ENCODE measurements at regions not wholly inside any gene's neighbourhood (a gene's known extent, or its start where the extent isn't known, plus 50 kb on each side); places are given as distances from the start of the nearest gene placed in this dataset.
"Not testable (repeated sequence)": the region's sequence is repeated elsewhere in the genome, so short reads cannot be mapped to it uniquely, and the experiment has no call there.

DNA sequence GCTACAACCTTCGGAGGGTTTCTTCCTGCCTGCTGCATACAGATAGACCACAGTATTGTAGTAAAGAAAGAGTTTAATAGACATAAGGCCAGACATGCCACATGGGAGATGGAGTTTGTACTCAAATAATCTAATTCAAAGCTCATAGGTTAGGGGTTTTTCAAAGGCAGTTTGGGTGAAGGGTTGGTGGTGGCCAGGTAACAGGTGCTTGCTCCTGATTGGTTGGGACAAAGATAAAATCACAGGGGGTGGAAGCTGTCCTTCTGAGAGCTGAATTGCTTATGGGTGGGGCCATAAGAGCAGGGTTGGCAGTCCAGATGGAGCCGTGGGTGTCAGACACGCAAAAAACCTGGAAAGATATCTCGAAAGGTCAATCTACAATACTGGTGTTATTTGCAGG lies 92.3 kb upstream of the ETV3 start:
- no peak for DNase-seq (ENCODE audit: low spot score)

DNA sequence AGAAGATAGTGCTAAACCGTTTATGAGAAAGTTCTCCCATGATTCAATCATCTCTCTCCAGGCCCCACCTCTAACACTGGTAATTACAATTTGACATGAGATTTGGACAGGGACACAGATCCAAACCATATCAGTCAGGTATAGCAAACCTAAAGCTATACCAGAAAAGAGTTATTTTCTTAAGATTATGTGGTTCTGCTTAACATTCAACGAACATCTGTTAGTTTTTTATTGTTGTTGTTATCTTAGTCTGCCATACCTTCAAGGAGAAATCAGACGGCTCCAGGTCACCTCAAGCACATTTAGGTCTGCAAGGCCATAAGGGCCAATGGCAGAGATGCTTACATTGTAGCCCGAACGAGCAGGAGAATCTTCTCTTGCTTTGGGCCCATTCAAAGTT lies 89.5 kb upstream of the ETV3 start:
- no peak for DNase-seq (ENCODE audit: low spot score)

DNA sequence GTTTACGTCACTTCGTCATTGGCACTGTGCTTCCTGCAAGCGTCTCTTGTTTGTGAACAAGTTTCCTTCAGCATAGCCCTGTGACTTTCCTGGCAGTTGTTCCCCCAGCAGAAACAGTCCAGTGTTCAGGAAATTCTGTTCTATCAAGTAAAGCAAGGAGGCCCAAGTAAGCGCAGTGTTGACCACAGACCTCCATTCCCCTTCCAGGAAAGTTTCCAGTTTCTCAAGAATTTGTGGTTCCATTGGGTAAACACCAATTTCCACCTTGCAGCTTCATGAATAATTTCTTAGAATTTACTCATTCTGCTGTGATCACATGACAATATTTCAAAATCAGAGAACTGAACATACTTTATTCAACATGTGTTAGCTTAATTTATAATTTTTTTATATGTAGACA lies 88.5 kb upstream of the ETV3 start:
- DNase-seq (ENCODE audit: low spot score), result no peak

DNA sequence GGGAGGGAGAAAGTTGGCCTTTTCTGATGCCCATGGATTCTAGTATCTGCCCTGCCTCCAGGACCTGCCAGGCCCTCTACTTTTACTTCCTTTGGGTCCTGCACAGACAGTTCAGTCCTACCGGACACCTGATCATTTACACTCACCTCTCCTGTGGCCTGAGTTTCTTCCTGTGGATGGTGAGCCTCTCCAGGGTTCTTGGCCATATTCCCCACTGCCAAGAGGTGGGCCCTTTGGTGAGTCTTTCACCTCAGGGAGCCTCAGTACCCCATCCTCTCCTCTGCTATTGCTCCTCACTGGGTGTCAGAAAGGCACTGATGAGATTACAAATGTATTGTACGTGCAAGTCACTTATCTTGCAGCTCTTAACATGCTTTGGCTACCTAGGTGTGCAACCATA lies 81.4 kb upstream of the ETV3 start:
- no peak for DNase-seq (ENCODE audit: low spot score)

DNA sequence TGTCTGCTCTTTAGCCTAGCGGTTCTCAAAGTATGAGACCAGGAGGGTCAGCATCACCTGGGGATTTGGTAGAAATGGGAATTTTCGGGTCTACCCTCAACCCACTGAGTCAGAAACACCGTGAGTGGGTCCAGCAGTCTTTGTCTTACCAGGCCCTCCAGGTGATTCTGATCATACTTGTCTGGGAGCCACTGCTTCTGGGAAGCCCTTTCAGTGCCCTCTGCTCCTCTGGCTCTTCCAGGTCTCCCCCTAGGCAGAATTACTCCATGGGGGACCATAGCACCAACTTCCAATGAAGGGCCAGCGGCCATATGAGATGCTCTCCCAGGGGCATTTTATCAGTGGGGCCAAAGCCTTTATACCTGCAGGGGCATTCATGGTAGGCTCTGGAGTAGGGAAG lies 81.0 kb upstream of the ETV3 start:
- no peak for DNase-seq (ENCODE audit: low spot score)

DNA sequence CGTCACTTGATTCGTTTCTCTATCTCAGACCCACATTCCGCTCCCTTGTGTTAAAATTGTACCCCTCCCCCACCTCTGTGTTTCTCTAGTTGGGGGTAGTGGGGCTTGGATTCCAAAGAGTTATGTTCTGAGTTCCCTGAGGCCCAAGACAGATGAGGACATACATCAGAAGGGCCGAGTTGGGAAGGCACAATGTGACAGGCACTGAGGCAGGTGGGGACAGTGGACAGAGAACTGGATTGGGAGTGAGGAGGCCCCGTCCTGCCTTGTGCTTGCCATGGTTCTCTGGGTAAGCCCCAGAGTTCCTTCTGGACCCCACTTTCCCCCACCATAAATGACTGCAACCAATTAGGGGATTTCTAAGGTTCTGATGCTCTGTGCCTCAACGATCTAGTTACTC lies 80.5 kb upstream of the ETV3 start:
- no peak for DNase-seq (ENCODE audit: low spot score)

DNA sequence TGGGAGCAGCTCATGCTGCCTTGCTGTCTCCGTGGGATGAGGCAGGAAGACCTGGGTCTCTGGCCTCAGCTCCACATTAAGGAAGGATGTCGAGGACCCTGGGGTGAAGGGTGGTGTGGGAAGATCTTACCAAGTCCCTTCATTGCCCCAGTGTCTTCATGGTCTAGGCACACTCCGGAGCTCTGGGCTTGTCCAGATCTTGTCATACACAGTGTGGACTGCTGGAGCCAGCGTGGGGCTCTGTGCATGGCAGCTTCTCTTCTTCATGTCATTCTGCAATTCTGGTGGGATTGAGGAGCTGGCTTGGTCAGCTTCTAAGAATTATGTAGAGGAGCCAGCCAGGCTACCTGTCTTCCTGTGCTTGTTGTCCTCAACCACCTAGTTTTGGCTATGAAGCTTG lies 79.3 kb upstream of the ETV3 start:
- DNase-seq (ENCODE audit: low spot score), result no peak

DNA sequence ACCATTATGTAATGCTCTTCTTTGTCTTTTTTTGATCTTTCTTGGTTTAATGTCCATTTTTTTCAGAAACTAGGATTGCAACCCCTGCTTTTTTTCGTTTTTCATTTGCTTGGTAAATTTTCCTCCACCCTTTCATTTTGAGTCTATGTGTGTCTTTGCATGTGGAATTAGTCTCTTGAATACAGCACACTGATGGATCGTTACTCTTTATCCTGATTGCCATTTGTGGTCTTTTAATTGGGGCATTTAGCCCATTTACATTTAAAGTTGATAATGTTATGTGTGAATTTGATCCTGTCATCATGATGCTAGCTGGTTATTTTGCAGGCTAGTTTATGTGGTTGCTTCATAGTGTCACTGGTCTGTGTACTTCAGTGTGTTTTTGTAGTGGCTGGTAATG lies 75.6 kb upstream of the ETV3 start:
- no peak for DNase-seq (ENCODE audit: low spot score)

DNA sequence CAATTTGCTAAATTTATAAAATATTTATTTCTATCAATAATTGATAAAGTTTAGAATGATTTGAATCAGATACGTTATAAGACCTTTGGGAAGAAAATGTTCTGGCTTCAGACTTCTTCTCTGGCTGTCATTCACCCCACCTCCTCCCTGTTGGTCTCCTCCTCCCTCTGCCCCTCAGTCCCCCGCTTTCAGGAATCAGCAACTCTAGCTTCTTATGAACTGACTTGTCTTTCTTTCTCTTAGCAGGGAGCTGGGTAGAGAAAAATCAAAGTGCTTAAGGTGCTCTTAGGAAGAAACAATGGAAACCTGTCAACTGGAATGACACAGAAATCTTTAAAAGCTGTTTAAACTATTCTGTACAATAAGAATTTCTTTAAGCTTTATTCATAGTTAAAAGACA lies 71.3 kb upstream of the ETV3 start:
- no peak for DNase-seq (ENCODE audit: low spot score)

DNA sequence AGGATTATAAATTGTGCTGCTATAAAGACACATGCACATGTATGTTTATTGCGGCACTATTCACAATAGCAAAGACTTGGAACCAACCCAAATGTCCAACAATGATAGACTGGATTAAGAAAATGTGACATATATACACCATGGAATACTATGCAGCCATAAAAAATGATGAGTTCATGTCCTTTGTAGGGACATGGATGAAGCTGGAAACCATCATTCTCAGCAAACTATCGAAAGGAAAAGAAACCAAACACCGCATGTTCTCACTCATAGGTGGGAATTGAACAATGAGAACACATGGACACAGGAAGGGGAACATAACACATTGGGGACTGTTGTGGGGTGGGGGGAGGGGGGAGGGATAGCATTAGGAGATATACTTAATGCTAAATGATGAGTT lies 67.8 kb upstream of the ETV3 start:
- DNase-seq (ENCODE audit: low spot score), result not testable (repeated sequence)

DNA sequence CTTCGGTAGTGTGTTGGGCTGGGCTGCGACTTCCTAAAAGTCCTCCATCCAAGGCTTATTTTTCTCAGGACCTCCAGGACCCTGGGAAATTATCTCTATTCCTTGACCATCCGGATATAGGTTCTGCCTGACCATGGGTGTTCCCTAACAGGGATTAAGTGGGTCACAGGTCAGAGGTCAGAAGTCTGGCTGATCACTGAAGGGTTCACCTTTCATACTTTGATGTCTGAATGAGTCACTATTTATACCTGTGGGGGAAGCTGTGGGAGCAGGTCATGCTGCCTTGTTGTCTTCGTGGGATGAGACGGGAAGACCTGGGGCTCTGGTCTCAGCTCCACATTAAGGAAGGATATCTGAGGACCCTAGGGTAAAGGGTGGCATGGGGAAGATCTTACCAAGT lies 65.0 kb upstream of the ETV3 start:
- no peak for DNase-seq (ENCODE audit: low spot score)

DNA sequence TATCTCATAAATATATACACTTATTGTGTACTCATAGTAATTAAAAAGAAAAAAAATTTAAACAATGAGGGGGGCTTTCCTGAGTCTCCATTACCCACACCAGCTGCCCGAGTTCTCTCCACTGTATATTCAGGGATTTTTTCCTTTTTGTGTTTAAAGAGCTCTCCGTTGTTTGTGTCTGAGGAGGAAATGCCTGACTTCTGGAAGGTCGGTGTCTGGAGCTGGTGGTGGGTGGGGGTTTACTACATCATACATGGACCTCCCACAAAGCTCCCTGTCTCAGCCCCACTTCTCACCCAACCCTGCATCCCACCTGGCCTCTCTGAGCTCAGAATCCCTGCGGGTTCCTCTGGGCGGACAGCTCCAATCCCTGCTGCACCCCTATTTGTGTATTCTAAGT lies 64.1 kb upstream of the ETV3 start:
- no peak for DNase-seq (ENCODE audit: low spot score)

DNA sequence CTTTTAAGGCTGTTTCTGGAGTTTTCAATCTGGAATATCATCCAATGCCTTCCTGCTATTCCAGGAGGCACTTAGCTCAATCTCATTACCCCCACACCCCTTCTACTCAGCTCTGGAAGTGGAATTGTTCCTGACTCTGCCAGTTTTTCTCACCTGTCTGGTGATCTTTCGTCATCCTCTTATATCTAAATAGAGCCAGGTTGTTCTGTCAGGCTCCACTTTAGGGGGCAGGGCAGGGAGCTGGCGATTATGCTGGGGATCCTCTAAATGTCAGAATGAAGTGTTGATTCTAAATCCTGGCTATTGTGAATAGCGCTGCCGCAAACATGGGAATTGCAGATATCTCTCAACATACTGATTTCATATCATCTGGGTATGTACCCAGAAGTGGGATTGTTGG lies 63.6 kb upstream of the ETV3 start:
- no peak for DNase-seq (ENCODE audit: low spot score)

DNA sequence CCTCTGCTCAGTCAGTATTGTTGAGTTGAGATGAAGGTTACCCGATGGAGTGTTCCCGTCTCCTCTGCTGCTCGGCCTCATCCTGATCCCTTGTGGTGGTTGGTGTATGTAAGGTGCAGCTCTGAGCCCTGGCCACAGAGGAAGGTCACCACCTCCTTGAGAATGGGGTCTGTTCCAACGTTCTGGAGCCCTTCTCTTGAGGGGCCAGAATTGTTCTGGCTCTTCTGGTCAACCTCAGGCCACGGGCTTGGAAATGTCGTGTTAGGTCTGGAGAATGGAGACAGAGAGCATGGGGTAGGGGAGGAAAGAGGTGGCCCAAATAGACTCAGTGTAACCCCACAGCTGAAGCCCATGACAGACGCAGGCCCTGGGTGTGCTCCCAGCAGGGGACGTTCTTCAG lies 62.3 kb upstream of the ETV3 start:
- DNase-seq (ENCODE audit: low spot score), result no peak

DNA sequence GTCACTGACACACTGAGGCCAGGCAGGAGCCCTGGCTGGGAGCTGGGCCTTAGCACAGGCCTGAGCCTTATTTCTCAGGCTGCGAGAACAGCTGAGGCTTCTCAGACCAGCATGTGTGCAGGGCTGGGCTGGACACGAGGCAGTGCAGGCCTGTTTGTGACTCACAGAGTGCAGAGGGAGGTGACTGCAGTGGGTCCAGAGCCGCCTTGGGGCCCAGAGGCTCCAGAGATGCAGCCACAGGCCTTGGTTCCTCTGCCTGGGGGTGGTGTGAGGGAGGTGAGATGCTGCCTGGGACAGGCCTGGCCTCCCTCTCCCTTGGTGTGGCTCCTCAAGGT lies 61.2 kb upstream of the ETV3 start:
- no peak for DNase-seq (ENCODE audit: low spot score)

DNA sequence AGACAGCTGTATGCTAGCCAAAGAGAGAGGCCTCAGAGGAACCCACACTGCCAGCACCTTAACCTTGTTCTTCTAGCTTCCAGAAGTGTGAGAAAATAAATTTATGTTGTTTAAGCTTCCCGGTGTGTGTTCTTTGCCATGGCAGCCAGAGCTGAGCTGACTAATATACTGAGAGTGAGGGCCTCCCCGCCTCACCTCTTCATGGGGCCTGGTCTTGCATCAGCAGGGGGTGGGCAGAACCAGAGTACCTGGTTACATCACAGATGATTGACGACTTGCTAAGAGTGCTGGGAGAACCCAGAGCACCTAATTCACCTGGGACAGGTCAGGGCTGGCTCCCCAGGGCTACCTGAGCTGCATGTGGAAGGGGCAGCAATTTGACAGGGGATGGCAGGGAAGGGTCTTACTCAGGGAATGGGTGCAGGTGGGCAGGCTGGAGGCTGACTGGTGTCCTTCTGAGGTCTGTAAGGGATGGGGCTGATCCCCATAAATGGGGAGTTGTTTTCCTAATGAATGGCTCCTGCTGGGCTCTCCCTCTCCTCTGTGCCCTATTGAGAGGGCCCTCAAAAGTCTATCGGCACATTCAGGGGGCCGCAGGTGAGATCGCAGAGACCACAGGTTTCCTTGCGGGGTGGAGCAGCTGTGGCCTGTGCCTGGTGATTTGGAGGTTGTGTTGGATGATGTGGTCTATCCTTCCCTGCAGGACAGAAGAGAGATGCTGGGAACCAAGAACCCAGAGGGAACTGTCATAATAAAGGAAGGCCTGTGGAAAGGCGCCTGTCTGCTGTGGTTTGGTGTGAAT lies 60.6 kb upstream of the ETV3 start:
- no peak for DNase-seq (ENCODE audit: low spot score)

DNA sequence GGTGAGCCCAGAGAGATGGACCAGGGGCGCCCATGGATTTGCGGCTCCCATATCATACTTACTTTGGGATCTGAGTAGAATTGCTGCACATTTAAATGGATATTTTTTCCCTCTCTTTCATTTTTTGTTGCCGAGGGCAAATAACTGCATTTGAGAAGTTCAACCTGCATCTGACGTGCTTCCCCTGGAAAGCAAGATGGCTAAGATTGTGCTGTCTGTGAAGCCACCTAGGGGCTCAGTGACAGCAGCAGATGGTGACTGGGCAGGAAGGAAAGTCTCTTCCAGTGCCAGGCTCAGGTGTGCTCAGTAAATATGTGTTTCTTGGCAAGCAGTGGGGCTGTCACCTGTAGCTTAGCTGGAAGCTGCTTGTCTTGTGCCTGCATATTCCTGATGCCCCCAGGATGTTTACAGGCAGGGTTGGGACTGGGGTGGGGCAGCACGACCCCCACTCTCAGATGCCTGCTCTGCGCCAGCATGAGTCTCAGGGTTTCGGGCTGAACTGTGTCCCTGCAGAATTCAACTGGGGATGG lies 59.8 kb upstream of the ETV3 start:
- DNase-seq (ENCODE audit: low spot score), result no peak

DNA sequence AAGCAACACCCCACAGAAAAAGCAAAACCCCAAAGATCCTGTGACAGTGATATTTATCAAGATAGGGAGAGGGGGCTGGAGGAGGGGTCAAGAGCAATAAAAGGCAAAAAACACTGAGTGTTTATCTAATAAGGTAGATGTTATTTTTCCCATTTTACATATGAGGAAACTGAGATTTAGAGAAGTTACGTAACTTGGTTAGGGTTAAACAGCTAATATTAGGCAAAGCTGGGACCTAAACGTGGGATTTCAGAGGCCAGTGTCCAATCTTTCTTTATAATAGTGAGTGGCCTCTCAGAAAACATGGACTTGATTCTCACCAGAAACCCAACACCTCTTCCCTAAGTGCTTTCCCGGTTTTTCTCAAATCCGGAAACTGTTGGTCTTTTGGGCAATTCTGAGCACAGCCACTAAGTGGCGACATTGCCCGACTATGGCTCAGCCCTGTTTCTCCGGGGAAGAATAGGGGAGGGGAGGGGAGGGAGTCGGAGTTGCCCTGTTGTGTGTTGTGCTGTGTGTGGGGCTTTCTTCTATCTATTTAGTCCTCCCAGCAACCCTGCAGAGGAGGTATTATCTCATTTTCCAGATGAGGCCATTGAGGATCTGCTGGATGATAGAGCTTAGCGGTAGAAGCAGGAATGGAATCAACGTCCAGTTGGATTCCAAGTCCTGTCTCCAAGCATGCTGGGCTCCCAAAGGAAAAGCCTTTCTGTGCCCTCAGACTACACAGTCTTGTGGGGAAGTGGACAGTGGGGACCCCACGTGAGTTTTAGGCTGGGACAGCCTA lies 58.7 kb upstream of the ETV3 start:
- DNase-seq (ENCODE audit: low spot score), result not testable (repeated sequence)

DNA sequence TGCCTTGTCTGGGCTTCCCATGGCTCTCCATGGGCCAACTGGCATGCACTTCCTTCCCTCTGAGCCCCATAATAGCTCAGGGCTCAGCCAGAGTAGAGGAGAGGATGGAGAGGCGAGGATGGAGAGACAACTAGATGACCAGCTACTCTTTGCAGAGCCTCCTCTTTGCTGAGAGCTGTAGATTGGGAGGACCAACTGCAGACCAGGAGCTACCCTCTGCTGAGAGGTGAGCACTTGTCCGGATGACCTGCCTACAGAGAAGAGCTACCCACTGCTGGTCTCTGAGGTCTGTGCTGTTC lies 58.0 kb upstream of the ETV3 start:
- DNase-seq (ENCODE audit: low spot score), result no peak

DNA sequence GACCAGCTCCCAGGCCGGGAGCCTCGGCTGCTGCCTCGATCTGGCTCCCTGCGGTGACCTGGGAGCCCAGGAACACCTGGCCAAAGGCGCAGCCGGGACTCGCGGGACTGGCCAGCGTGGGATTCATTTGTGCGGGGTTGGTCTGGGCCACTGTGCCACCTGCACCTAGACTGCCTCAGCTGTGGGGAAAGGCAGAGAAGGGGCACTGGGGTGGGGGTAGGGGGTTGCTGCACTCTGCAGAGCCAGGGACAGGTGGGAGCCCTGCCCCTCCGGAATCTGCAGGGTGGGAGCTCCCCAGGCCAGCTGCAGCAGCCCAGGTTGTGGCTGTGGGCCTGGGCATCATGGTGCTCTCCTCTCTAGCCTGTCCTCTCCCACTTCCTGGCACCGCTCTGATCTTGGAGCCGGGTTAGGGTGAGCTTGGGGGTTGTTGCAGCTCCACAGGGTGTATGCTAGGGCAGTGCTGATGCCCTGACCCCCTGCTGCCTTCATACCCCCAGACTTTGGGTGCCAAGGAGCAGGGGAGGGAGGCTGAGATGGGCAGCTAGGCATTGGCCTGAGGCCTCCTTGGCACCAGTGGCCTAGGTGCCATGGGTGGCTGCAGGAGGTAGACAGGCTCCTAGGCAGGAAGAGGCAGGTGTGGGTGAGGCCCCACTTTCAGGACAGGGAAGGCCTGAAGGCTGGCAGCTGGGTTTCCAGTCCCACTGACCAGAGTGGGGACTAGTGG lies 57.5 kb upstream of the ETV3 start:
- DNase-seq (ENCODE audit: low spot score), result no peak

DNA sequence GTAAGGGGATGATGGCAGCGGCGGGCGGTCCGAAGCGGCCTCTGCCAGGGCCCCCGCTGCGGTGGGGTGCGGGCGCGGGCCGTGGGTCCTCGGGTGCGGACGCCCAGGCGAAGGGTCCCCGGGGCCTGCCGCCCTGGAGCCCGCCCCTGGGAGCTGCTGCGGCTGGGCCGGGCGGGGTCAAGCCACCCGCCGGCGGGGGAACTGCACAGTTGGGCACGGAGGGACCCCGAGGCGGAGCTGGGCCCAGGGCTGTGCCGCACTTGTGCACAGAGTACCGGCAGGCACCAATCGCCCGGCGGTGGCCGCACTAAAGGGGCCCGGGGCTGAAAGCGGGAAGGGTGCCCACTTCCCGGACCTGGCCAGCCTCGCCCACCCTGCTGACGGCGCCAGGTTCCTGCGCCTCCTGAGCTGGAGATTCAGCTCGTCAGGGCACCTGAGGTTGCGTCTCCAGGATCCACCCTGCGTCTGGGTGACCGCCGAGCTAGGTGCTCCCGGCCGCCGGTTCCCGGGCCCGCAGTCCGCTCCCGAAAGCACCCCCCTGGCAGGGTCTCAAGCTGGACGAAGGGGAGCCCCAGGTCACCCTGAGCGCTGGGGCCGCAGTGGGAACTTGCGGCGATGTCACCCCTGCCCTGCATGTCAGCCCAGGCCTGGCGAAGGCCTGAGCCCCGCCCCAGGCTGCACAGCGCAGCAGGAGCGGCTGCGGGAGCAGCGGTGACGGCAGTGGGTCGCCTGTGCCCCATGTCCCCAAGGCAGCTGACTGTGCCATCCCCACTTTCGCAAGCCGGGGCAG lies 56.7 kb upstream of the ETV3 start:
- no peak for DNase-seq (ENCODE audit: low spot score)

Measured in mesenteric fat pad (tissue), 1 donor.